ENCODE measurements at regions not wholly inside any gene's neighbourhood (a gene's known extent, or its start where the extent isn't known, plus 50 kb on each side); places are given as distances from the start of the nearest gene placed in this dataset.

DNA sequence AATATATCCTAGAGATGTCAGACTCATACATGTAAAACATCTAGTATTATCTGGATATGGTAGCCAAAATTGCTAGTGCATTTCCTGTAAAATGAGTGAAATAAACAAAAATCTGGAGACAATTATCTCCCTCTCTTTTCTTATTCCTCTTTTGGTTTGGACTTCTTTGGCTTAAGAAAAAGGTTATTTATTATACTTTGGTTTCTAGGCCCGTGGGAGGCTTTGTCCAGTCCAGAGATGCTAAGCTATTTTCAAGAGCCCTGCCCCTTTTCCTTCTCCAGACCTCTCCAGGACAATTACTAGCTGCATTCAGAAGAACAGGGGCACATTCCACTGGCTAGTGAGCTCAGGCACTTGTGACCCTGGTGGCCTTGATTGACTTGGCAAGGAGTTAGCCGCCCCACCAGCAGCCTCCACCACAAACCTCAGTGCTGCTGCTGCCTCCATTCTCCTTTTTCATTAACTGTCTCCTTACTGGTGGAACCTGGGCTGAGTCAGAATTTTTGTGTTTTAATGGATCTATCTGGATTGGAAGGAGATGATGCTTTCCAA, 747.3 kb upstream of the TENM4 start:
- no peak for ATAC-seq
- TF ChIP-seq ZNF565 (CRISPR knock-in tag; conservative IDR thresholded peaks at IDR 0.05; ENCODE audit: low read depth) (no peak), POU6F1 (CRISPR knock-in tag; IDR thresholded peaks at IDR 0.05; ENCODE audit: borderline replicate concordance, low read depth) (no peak), ISL1 (CRISPR knock-in tag; IDR thresholded peaks at IDR 0.05) (no peak), PPARA (CRISPR knock-in tag; IDR thresholded peaks at IDR 0.05; ENCODE audit: borderline replicate concordance) (no peak), OSR1 (CRISPR knock-in tag; IDR thresholded peaks at IDR 0.05) (no peak), BACH2 (CRISPR knock-in tag; IDR thresholded peaks at IDR 0.05; ENCODE audit: borderline replicate concordance) (no peak), ZC3H10 (CRISPR knock-in tag; IDR thresholded peaks at IDR 0.05) (no peak), ZFP3 (CRISPR knock-in tag; IDR thresholded peaks at IDR 0.05) (no peak), ZNF70 (CRISPR knock-in tag; IDR thresholded peaks at IDR 0.05) (no peak), ESRRG (CRISPR knock-in tag; IDR thresholded peaks at IDR 0.05) (no peak), CSDC2 (CRISPR knock-in tag; IDR thresholded peaks at IDR 0.05) (no peak), TCF4 (CRISPR knock-in tag; IDR thresholded peaks at IDR 0.05; ENCODE audit: borderline replicate concordance) (no peak)
- TF ChIP-seq, protein P1, sequence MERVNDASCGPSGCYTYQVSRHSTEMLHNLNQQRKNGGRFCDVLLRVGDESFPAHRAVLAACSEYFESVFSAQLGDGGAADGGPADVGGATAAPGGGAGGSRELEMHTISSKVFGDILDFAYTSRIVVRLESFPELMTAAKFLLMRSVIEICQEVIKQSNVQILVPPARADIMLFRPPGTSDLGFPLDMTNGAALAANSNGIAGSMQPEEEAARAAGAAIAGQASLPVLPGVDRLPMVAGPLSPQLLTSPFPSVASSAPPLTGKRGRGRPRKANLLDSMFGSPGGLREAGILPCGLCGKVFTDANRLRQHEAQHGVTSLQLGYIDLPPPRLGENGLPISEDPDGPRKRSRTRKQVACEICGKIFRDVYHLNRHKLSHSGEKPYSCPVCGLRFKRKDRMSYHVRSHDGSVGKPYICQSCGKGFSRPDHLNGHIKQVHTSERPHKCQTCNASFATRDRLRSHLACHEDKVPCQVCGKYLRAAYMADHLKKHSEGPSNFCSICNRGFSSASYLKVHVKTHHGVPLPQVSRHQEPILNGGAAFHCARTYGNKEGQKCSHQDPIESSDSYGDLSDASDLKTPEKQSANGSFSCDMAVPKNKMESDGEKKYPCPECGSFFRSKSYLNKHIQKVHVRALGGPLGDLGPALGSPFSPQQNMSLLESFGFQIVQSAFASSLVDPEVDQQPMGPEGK (CRISPR knock-in tag; IDR thresholded peaks at IDR 0.05; ENCODE audit: borderline replicate concordance), result no peak

- TF ChIP-seq PPARA (CRISPR knock-in tag; IDR thresholded peaks at IDR 0.05; ENCODE audit: borderline replicate concordance) (no peak), ZC3H10 (CRISPR knock-in tag; IDR thresholded peaks at IDR 0.05) (no peak), TSHZ2 (CRISPR knock-in tag; IDR thresholded peaks at IDR 0.05) (no peak), ZFP3 (CRISPR knock-in tag; IDR thresholded peaks at IDR 0.05) (no peak), TCF4 (CRISPR knock-in tag; IDR thresholded peaks at IDR 0.05; ENCODE audit: borderline replicate concordance) (no peak), CSDC2 (CRISPR knock-in tag; IDR thresholded peaks at IDR 0.05) (no peak), OSR1 (CRISPR knock-in tag; IDR thresholded peaks at IDR 0.05) (no peak), BACH2 (CRISPR knock-in tag; IDR thresholded peaks at IDR 0.05; ENCODE audit: borderline replicate concordance) (no peak), ZFP30 (CRISPR knock-in tag; IDR thresholded peaks at IDR 0.05) (no peak), GLIS3 (CRISPR knock-in tag; IDR thresholded peaks at IDR 0.05) (no peak), ISL1 (CRISPR knock-in tag; IDR thresholded peaks at IDR 0.05) (no peak), ZNF565 (CRISPR knock-in tag; conservative IDR thresholded peaks at IDR 0.05; ENCODE audit: low read depth) (no peak), RARB (CRISPR knock-in tag; IDR thresholded peaks at IDR 0.05) (no peak), TOX (CRISPR knock-in tag; IDR thresholded peaks at IDR 0.05; ENCODE audit: borderline replicate concordance) (no peak), POU6F1 (CRISPR knock-in tag; IDR thresholded peaks at IDR 0.05; ENCODE audit: borderline replicate concordance, low read depth) (no peak)
- TF ChIP-seq, protein P1 (CRISPR knock-in tag; IDR thresholded peaks at IDR 0.05; ENCODE audit: borderline replicate concordance), result no peak
- no peak for ATAC-seq
These were observed 745.9 kb upstream of the TENM4 start for GRCh38 chr11:80186692-80187091.

GRCh38 chr11:80182901-80183300, 742.1 kb upstream of the TENM4 start:
- no peak for ATAC-seq
- TF ChIP-seq BACH2 (CRISPR knock-in tag; IDR thresholded peaks at IDR 0.05; ENCODE audit: borderline replicate concordance), result no peak
- no peak for TF ChIP-seq ZNF565 (CRISPR knock-in tag; conservative IDR thresholded peaks at IDR 0.05; ENCODE audit: low read depth)
- TF ChIP-seq, protein P1 (CRISPR knock-in tag; IDR thresholded peaks at IDR 0.05; ENCODE audit: borderline replicate concordance), result no peak
- TF ChIP-seq TSHZ2 (CRISPR knock-in tag; IDR thresholded peaks at IDR 0.05), result no peak
- no peak for TF ChIP-seq ARNTL (CRISPR knock-in tag; IDR thresholded peaks at IDR 0.05; ENCODE audit: borderline replicate concordance, low read depth)
- no peak for TF ChIP-seq ZC3H10 (CRISPR knock-in tag; IDR thresholded peaks at IDR 0.05)

Data from SK-N-SH treated with all-trans-retinoic acid at 6 μM for 48 hours (cell line).